ENCODE measurements at regions not wholly inside any gene's neighbourhood (a gene's known extent, or its start where the extent isn't known, plus 50 kb on each side); places are given as distances from the start of the nearest gene placed in this dataset.

DNA sequence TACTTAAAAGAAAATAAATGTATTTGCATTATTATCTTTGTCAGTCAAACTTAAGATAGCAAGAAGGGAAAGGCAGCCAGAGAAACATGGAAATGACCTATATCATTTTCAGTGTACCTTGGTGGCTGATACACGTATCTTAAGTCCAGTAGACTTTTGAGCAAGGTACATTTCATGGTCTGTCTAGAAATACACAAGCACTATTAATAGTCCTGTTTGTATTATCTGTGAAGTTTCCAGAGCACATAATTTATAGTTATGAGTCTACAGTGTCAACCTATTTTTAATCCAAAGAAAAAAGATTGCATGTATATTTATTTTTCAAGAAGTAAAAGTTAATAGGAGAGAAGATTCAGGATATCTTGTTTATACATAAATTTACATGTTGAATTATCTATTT, 95.7 kb downstream of the IZUMO3 start:
- H3K4me3 ChIP-seq (ENCODE audit: low read length in 2 of 2): no peak overlapping the region
- no peak for DNase-seq (ENCODE audit: low read depth in 6 of 9, low spot score in 9 of 9)
- H3K4me1 ChIP-seq (ENCODE audit: control insufficient read depth in 2 of 2, insufficient read depth in 2 of 2, low read length in 2 of 2): no peaks in the 10 kb centered on the region
- H3K36me3 ChIP-seq (ENCODE audit: control insufficient read depth in 2 of 2, insufficient read depth in 2 of 2, low read length in 1 of 2): no peaks in the 10 kb centered on the region
- no peaks in the 10 kb centered on the region for H3K9me3 ChIP-seq (ENCODE audit: control insufficient read depth in 2 of 2, insufficient read depth in 1 of 2, low read length in 1 of 2)
- H3K27me3 ChIP-seq (ENCODE audit: control insufficient read depth in 2 of 2, insufficient read depth in 1 of 2, low read length in 1 of 2): no peaks in the 10 kb centered on the region
- 88% methylated on average over 1 of the region's 1 CpG for WGBS
- no peak overlapping the region for H3K27ac ChIP-seq (ENCODE audit: low read depth in 1 of 2, low read length in 1 of 2)

DNA sequence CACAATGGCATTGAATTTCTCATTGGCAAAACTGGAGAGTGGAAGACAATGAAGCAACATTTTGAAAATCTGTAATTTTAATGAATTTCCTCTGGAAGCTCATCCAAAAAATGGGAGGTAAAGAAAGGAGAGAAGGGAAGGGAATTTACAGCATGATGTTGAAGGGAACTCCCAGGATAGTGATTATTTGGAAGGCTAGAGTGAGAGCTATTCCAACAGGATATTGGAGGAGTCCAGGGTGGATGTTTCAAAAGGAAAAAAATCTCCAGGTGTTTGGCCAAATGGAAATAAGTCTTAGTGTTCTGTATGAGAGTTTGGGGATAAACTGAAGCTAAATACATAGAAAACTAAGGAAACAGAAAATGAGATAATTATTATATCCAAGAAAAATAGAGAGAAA, 106.2 kb downstream of the IZUMO3 start:
- Histone ChIP-seq H3K36me3 (ENCODE audit: control insufficient read depth in 2 of 2, insufficient read depth in 2 of 2, low read length in 1 of 2) (no peaks in the 10 kb centered on the region), H3K27me3 (ENCODE audit: control insufficient read depth in 2 of 2, insufficient read depth in 1 of 2, low read length in 1 of 2) (no peaks in the 10 kb centered on the region), H3K9me3 (ENCODE audit: control insufficient read depth in 2 of 2, insufficient read depth in 1 of 2, low read length in 1 of 2) (no peaks in the 10 kb centered on the region), H3K4me3 (ENCODE audit: low read length in 2 of 2) (no peak overlapping the region), H3K27ac (ENCODE audit: low read depth in 1 of 2, low read length in 1 of 2) (no peak overlapping the region), H3K4me1 (ENCODE audit: control insufficient read depth in 2 of 2, insufficient read depth in 2 of 2, low read length in 2 of 2) (no peaks in the 10 kb centered on the region)
- DNase-seq (ENCODE audit: low read depth in 6 of 9, low spot score in 9 of 9): no peak

DNA sequence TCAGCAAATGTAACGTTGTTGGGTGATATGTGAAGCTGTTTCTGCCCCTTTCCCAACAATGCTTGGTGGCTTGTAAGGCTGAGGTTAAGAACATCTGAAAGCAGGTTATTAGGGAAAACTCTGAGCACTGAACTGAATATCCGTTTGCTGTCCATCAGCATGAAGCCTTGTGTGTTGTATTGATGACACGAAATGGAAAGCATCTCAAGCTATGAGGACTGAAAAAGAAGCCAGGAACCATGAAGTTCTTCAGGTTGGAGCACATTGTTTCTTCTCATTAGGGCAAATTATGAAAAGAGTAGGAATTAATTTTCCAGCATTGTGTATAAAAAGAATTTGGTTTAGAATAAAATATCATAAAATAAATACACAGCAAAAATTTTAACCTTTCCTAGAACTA, 106.8 kb downstream of the IZUMO3 start:
- no peak for DNase-seq (ENCODE audit: low read depth in 6 of 9, low spot score in 9 of 9)
- Histone ChIP-seq H3K4me1 (ENCODE audit: control insufficient read depth in 2 of 2, insufficient read depth in 2 of 2, low read length in 2 of 2) (no peaks in the 10 kb centered on the region), H3K27me3 (ENCODE audit: control insufficient read depth in 2 of 2, insufficient read depth in 1 of 2, low read length in 1 of 2) (no peaks in the 10 kb centered on the region), H3K27ac (ENCODE audit: low read depth in 1 of 2, low read length in 1 of 2) (no peak overlapping the region), H3K9me3 (ENCODE audit: control insufficient read depth in 2 of 2, insufficient read depth in 1 of 2, low read length in 1 of 2) (no peaks in the 10 kb centered on the region), H3K4me3 (ENCODE audit: low read length in 2 of 2) (no peak overlapping the region), H3K36me3 (ENCODE audit: control insufficient read depth in 2 of 2, insufficient read depth in 2 of 2, low read length in 1 of 2) (no peaks in the 10 kb centered on the region)
- WGBS: 88% methylated on average over 3 of the region's 3 CpGs

DNA sequence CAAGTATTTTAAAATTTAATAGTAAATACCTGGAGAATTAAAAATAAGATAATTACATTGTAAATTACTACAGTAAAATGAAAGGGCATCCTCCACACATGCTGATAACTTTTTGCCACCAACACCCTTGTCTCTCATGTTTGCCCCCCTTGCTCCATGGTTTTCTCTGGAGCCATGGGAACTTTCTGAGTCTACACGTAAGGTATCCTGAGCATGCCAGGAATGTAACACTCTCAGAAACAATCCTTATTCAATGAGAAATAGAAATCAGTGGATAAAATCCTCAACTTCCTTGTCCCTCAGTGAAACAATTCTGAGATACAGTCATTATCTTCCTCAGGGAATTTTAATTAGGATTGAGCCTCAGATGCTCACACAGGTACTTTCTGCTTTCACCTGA, 108.9 kb downstream of the IZUMO3 start:
- no peak overlapping the region for H3K27ac ChIP-seq (ENCODE audit: low read depth in 1 of 2, low read length in 1 of 2)
- DNase-seq (ENCODE audit: low read depth in 6 of 9, low spot score in 9 of 9): no peak
- no peaks in the 10 kb centered on the region for H3K9me3 ChIP-seq (ENCODE audit: control insufficient read depth in 2 of 2, insufficient read depth in 1 of 2, low read length in 1 of 2)
- H3K4me3 ChIP-seq (ENCODE audit: low read length in 2 of 2): no peak overlapping the region
- H3K27me3 ChIP-seq (ENCODE audit: control insufficient read depth in 2 of 2, insufficient read depth in 1 of 2, low read length in 1 of 2): no peaks in the 10 kb centered on the region
- WGBS: 90% methylated on average over 1 of the region's 1 CpG
- no peaks in the 10 kb centered on the region for H3K36me3 ChIP-seq (ENCODE audit: control insufficient read depth in 2 of 2, insufficient read depth in 2 of 2, low read length in 1 of 2)
- H3K4me1 ChIP-seq (ENCODE audit: control insufficient read depth in 2 of 2, insufficient read depth in 2 of 2, low read length in 2 of 2): no peaks in the 10 kb centered on the region

DNA sequence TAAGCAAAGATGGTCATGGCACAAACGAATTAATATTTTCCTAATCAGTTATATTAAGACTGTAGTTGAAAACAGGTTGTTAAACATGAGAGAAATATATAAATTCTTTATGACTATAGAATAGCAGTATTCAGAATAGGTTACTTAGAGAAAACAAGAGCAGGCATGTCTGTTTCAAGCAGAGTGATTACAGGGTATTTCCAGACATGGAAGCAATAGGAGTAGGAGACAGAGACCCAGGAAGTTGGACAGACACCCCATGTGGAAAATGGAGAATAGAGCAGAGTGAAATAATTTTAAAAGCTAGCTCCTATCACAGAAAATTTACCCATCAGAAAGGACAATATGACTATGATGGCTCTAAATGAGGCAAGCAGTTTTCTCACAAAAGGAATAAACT, 111.5 kb downstream of the IZUMO3 start:
- Histone ChIP-seq H3K4me1 (ENCODE audit: control insufficient read depth in 2 of 2, insufficient read depth in 2 of 2, low read length in 2 of 2) (no peaks in the 10 kb centered on the region), H3K4me3 (ENCODE audit: low read length in 2 of 2) (no peak overlapping the region), H3K9me3 (ENCODE audit: control insufficient read depth in 2 of 2, insufficient read depth in 1 of 2, low read length in 1 of 2) (no peaks in the 10 kb centered on the region), H3K27ac (ENCODE audit: low read depth in 1 of 2, low read length in 1 of 2) (no peak overlapping the region), H3K36me3 (ENCODE audit: control insufficient read depth in 2 of 2, insufficient read depth in 2 of 2, low read length in 1 of 2) (no peaks in the 10 kb centered on the region), H3K27me3 (ENCODE audit: control insufficient read depth in 2 of 2, insufficient read depth in 1 of 2, low read length in 1 of 2) (no peaks in the 10 kb centered on the region)
- 64% methylated on average over 1 of the region's 1 CpG for WGBS
- no peak for DNase-seq (ENCODE audit: low read depth in 6 of 9, low spot score in 9 of 9)

DNA sequence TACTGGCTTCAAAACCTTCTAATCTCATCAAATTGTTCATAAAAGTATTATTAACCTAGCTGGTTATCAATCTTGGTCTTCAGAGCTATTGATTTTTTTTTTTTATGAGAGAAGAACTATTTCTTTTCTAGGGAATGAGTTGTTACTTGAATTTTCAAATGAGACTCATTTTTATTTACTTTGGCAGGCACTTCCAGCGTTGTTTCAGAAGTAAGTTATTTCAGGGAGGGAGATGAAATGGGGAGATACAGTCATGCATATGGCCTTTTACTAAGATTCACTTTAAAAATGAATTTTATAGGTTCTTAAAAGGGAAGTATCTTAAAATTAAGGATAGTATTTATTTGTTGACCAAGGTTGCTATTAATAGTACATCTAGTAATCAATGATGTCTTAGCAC, 129.6 kb downstream of the IZUMO3 start:
- DNase-seq (ENCODE audit: low read depth in 6 of 9, low spot score in 9 of 9): no peak
- Histone ChIP-seq H3K27me3 (ENCODE audit: control insufficient read depth in 2 of 2, insufficient read depth in 1 of 2, low read length in 1 of 2) (no peaks in the 10 kb centered on the region), H3K4me3 (ENCODE audit: low read length in 2 of 2) (no peak overlapping the region), H3K4me1 (ENCODE audit: control insufficient read depth in 2 of 2, insufficient read depth in 2 of 2, low read length in 2 of 2) (no peaks in the 10 kb centered on the region), H3K27ac (ENCODE audit: low read depth in 1 of 2, low read length in 1 of 2) (no peak overlapping the region), H3K36me3 (ENCODE audit: control insufficient read depth in 2 of 2, insufficient read depth in 2 of 2, low read length in 1 of 2) (no peaks in the 10 kb centered on the region), H3K9me3 (ENCODE audit: control insufficient read depth in 2 of 2, insufficient read depth in 1 of 2, low read length in 1 of 2) (no peaks in the 10 kb centered on the region)
- WGBS: 84% methylated on average over 1 of the region's 1 CpG

DNA sequence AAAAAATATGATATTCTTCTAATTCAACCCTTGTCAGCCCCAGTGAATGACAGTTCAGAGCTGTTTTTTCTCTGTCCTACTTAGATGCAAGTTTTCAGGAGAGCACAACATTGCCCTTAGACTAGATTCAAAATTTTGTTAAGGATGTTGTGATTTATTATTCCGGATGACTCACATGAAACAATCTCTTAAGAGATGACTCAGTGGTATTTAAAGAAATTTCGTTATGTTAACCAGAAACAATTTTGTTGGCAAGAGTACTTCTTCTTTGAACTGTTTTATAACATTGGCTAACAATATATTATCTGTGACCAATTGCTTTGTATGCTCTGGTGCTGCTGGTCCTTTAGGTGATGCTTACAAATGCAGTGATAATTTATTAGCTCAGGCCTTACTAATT, 132.0 kb downstream of the IZUMO3 start:
- Histone ChIP-seq H3K4me3 (ENCODE audit: low read length in 2 of 2) (no peak overlapping the region), H3K9me3 (ENCODE audit: control insufficient read depth in 2 of 2, insufficient read depth in 1 of 2, low read length in 1 of 2) (no peaks in the 10 kb centered on the region), H3K4me1 (ENCODE audit: control insufficient read depth in 2 of 2, insufficient read depth in 2 of 2, low read length in 2 of 2) (no peaks in the 10 kb centered on the region), H3K27ac (ENCODE audit: low read depth in 1 of 2, low read length in 1 of 2) (no peak overlapping the region), H3K27me3 (ENCODE audit: control insufficient read depth in 2 of 2, insufficient read depth in 1 of 2, low read length in 1 of 2) (no peaks in the 10 kb centered on the region), H3K36me3 (ENCODE audit: control insufficient read depth in 2 of 2, insufficient read depth in 2 of 2, low read length in 1 of 2) (no peaks in the 10 kb centered on the region)
- DNase-seq (ENCODE audit: low read depth in 6 of 9, low spot score in 9 of 9): no peak
- 86% methylated on average over 2 of the region's 2 CpGs for WGBS

DNA sequence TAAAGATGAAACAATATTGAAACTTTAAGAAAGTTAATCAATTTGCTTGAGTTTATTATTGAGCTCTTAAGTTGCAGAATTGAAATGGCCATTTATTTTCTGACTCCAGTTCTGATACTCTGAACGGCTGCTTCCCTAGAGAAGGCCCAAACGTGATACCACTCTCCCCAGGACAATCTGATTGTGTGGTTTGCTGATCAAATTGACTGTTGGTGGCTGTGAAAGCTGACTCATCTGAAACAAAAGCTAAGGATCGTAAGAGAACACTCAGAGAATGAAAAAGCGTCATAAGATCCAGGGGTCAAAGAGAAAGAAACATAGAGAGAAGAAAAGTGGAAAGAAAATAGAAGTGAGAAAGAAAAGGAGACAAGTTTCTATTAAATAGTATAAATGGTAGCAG, 147.2 kb downstream of the IZUMO3 start:
- no peaks in the 10 kb centered on the region for H3K27me3 ChIP-seq (ENCODE audit: control insufficient read depth in 2 of 2, insufficient read depth in 1 of 2, low read length in 1 of 2)
- 70% methylated on average over 4 of the region's 4 CpGs for WGBS
- no peaks in the 10 kb centered on the region for H3K9me3 ChIP-seq (ENCODE audit: control insufficient read depth in 2 of 2, insufficient read depth in 1 of 2, low read length in 1 of 2)
- no peaks in the 10 kb centered on the region for H3K4me1 ChIP-seq (ENCODE audit: control insufficient read depth in 2 of 2, insufficient read depth in 2 of 2, low read length in 2 of 2)
- H3K27ac ChIP-seq (ENCODE audit: low read depth in 1 of 2, low read length in 1 of 2): no peak overlapping the region
- H3K4me3 ChIP-seq (ENCODE audit: low read length in 2 of 2): no peak overlapping the region
- no peak for DNase-seq (ENCODE audit: low read depth in 6 of 9, low spot score in 9 of 9)
- no peaks in the 10 kb centered on the region for H3K36me3 ChIP-seq (ENCODE audit: control insufficient read depth in 2 of 2, insufficient read depth in 2 of 2, low read length in 1 of 2)

DNA sequence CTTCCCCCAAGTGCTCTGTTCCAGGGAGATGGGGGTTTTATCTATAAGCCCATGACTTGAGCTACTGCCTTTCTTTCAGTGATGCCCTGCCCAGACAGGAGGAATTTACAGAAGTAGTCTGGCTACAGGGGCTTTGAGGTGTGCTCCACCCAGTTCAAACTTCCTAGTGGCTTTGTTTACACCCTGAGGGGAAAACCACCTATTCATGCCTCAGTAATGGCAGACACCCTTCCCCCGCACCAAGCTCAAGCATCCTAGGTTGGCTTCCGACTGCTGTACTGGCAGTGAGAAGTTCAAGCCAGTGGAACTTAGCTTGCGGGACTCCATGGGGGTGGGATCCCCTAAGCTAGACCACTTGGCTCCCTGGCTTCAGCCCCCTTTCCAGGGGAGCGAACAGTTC, 154.6 kb downstream of the IZUMO3 start:
- Histone ChIP-seq H3K36me3 (ENCODE audit: control insufficient read depth in 2 of 2, insufficient read depth in 2 of 2, low read length in 1 of 2) (no peaks in the 10 kb centered on the region), H3K27ac (ENCODE audit: low read depth in 1 of 2, low read length in 1 of 2) (no peak overlapping the region), H3K4me1 (ENCODE audit: control insufficient read depth in 2 of 2, insufficient read depth in 2 of 2, low read length in 2 of 2) (no peaks in the 10 kb centered on the region), H3K9me3 (ENCODE audit: control insufficient read depth in 2 of 2, insufficient read depth in 1 of 2, low read length in 1 of 2) (peaks cover 0 to 10% of the 10 kb centered on the region in 2 donors), H3K27me3 (ENCODE audit: control insufficient read depth in 2 of 2, insufficient read depth in 1 of 2, low read length in 1 of 2) (no peaks in the 10 kb centered on the region), H3K4me3 (ENCODE audit: low read length in 2 of 2) (no peak overlapping the region)
- 97% methylated on average over 4 of the region's 4 CpGs for WGBS
- no peak for DNase-seq (ENCODE audit: low read depth in 6 of 9, low spot score in 9 of 9)

DNA sequence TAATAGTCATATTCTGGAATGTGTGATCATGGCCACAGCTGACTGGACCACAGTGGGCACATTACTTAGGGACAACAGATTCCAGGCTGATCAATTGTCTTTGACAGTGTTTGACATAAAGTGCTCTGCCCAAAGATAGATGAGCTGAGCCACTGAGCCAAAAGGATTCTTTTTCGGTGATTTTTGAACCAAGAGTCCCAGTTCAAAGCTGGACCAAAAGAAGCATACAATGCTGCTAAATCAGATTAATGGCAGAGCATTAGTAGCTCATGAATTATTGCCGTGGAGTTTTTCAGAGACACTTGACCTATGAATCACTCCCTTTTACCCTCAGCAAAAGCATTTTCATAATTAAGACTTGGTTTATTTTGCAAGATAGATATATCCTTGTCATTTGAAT, 160.6 kb downstream of the IZUMO3 start:
- H3K4me1 ChIP-seq (ENCODE audit: control insufficient read depth in 2 of 2, insufficient read depth in 2 of 2, low read length in 2 of 2): no peaks in the 10 kb centered on the region
- H3K9me3 ChIP-seq (ENCODE audit: control insufficient read depth in 2 of 2, insufficient read depth in 1 of 2, low read length in 1 of 2): no peaks in the 10 kb centered on the region
- H3K4me3 ChIP-seq (ENCODE audit: low read length in 2 of 2): no peak overlapping the region
- no peak overlapping the region for H3K27ac ChIP-seq (ENCODE audit: low read depth in 1 of 2, low read length in 1 of 2)
- 93% methylated on average over 2 of the region's 2 CpGs for WGBS
- DNase-seq (ENCODE audit: low read depth in 6 of 9, low spot score in 9 of 9): no peak
- H3K27me3 ChIP-seq (ENCODE audit: control insufficient read depth in 2 of 2, insufficient read depth in 1 of 2, low read length in 1 of 2): no peaks in the 10 kb centered on the region
- H3K36me3 ChIP-seq (ENCODE audit: control insufficient read depth in 2 of 2, insufficient read depth in 2 of 2, low read length in 1 of 2): no peaks in the 10 kb centered on the region

Data from thymus (tissue), 11 donors.